NAMALWA (cell line): ENCODE measurements at regions not wholly inside any gene's neighbourhood (a gene's known extent, or its start where the extent isn't known, plus 50 kb on each side); places are given as distances from the start of the nearest gene placed in this dataset.
"Not testable (repeated sequence)": the region's sequence is repeated elsewhere in the genome, so short reads cannot be mapped to it uniquely, and the experiment has no call there.

Experiments used
- DNase-seq: peaks from one replicate; pipeline ENCODE4 v3.0.0-alpha.2; 2015; ENCODE audit warnings: low spot score

GRCh38 chr7:20466543-20467021 lies 135.9 kb downstream of the ITGB8 start:
- DNase-seq: no peak

GRCh38 chr7:20470082-20470481 lies 139.4 kb downstream of the ITGB8 start:
- DNase-seq: no peak

- no peak for DNase-seq
Observed at GRCh38 chr7:20470726-20471125, 140.0 kb downstream of the ITGB8 start.

GRCh38 chr7:20474249-20474648 lies 141.2 kb upstream of the ABCB5 start:
- no peak for DNase-seq

GRCh38 chr7:20475756-20476155 lies 139.7 kb upstream of the ABCB5 start:
- no peak for DNase-seq

GRCh38 chr7:20477067-20477466 lies 138.4 kb upstream of the ABCB5 start:
- DNase-seq: no peak

GRCh38 chr7:20479706-20480105 lies 135.8 kb upstream of the ABCB5 start:
- no peak for DNase-seq

GRCh38 chr7:20482071-20482470 lies 133.4 kb upstream of the ABCB5 start:
- no peak for DNase-seq

GRCh38 chr7:20484356-20484755 lies 131.1 kb upstream of the ABCB5 start:
- no peak for DNase-seq

- no peak for DNase-seq
Observed at GRCh38 chr7:20488850-20489249, 126.6 kb upstream of the ABCB5 start.

GRCh38 chr7:20491284-20491683 lies 124.2 kb upstream of the ABCB5 start:
- DNase-seq: no peak

- no peak for DNase-seq
Observed at GRCh38 chr7:20494566-20494965, 120.9 kb upstream of the ABCB5 start.

- DNase-seq: not testable (repeated sequence)
Observed at GRCh38 chr7:20501473-20501872, 114.0 kb upstream of the ABCB5 start.

GRCh38 chr7:20503278-20503950 lies 112.1 kb upstream of the ABCB5 start:
- DNase-seq: no peak

- DNase-seq: no peak
Observed at GRCh38 chr7:20504060-20504459, 111.4 kb upstream of the ABCB5 start.

- DNase-seq: no peak
Observed at GRCh38 chr7:20506175-20506574, 109.3 kb upstream of the ABCB5 start.

GRCh38 chr7:20507157-20507556 lies 108.3 kb upstream of the ABCB5 start:
- DNase-seq: no peak

- no peak for DNase-seq
Observed at GRCh38 chr7:20508109-20508508, 107.4 kb upstream of the ABCB5 start.

- DNase-seq: no peak
Observed at GRCh38 chr7:20509892-20510572, 105.4 kb upstream of the ABCB5 start.

- DNase-seq: no peak
Observed at GRCh38 chr7:20510573-20510900, 104.9 kb upstream of the ABCB5 start.

- no peak for DNase-seq
Observed at GRCh38 chr7:20513341-20513740, 102.1 kb upstream of the ABCB5 start.

GRCh38 chr7:20513897-20514296 lies 101.6 kb upstream of the ABCB5 start:
- DNase-seq: no peak

- peak; percentile 35 for DNase-seq
Observed at GRCh38 chr7:20514364-20514763, 101.1 kb upstream of the ABCB5 start.

- no peak for DNase-seq
Observed at GRCh38 chr7:20519645-20520044, 95.8 kb upstream of the ABCB5 start.
